Fibroblast of skin of right quadriceps (primary cell): ENCODE measurements at regions not wholly inside any gene's neighbourhood (a gene's known extent, or its start where the extent isn't known, plus 50 kb on each side); places are given as distances from the start of the nearest gene placed in this dataset.
"Not testable (repeated sequence)": the region's sequence is repeated elsewhere in the genome, so short reads cannot be mapped to it uniquely, and the experiment has no call there.

Experiments
- DNase-seq: peaks from one replicate; pipeline ENCODE4 v3.0.0-alpha.2; 2013

DNA sequence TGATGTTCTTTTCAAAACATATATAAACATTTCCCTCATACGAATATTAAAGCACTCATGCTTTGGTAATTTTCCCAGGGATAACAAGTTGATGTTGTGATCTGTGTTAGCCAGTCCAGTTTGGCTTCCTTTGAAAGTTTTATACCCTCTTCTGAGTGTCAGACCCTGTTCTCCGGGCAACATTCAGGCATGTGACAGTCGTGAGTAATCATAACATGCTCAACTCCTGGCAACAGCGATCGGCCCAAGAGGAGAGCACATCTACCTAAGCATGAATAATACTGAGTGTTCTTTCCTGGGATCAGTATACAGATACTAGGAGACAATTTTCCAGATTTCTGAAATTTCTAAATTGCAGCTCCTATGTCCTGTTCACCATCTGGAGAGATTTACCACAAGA lies 1086.4 kb downstream of the CDH8 start:
- DNase-seq = no peak

DNA sequence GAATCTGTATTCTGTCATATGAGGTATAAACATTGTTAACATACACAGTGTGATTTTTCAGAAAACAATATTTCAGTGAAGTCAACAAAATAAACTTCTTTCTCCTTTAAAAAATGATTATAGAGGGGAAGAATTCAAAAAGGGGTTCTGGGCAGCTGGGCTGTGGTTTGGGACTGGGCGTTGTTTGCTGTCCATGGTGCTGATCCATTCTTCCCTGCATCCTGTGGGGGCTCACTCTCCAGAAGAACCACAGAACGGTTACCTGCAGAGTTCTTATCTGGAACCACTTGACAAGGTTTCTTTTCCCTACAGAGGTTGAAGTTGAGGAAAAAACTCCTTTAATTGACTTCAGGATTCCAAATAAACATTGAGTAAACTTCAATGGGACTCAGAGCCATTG lies 1091.0 kb downstream of the CDH8 start:
- peak; percentile 4 for DNase-seq

GRCh38 chr16:60936189-60936588 lies 1100.0 kb downstream of the CDH8 start:
- not testable (repeated sequence) for DNase-seq

- no peak for DNase-seq
Observed at GRCh38 chr16:60932600-60932999, 1103.6 kb downstream of the CDH8 start.

- DNase-seq = no peak
Observed at GRCh38 chr16:60930291-60930690, 1105.9 kb downstream of the CDH8 start.

GRCh38 chr16:60922920-60923319 lies 1113.3 kb downstream of the CDH8 start:
- DNase-seq = no peak

GRCh38 chr16:60914334-60914733 lies 1121.9 kb downstream of the CDH8 start:
- no peak for DNase-seq

DNA sequence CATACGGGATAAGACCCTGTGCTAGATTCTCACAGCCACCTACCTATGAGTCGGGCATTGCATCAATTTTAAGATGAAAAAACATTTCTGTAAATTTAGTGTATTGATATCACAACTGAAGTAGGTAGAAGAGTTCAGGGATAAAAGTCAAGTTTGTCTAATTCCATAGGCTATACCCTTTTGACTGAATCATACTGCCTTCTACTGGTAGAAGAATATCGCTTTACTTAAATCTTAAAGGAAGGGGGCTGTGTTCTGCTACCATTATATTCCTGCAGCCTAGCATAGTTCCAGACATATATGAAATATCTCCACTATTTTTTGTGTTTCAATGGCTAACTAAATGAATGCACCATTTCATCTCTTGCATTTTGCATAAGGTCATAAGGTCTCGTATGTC lies 1128.6 kb downstream of the CDH8 start:
- peak; percentile 1 for DNase-seq

GRCh38 chr16:60905811-60906210 lies 1130.4 kb downstream of the CDH8 start:
- DNase-seq = peak; percentile 84

GRCh38 chr16:60902114-60902513 lies 1134.1 kb downstream of the CDH8 start:
- no peak for DNase-seq

DNA sequence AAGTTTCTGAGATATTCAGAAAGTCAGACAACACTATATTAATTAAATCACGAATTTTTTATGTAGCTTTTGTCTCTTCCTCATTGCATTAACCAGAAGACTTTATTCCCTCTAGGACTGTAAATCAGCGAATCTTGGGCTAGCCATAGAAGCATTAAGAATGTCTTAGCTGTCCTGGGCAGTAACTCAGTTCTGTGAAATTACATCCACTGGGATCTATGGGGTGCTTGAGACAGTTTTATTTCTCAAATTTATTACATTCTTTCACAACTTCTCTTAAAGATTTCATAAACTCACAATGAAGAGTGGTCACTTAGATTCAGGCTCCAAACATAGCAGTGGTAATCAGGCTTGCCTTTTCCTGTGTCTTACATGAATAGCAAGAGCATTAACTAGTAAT lies 1153.4 kb downstream of the CDH8 start:
- peak; percentile 60 for DNase-seq

DNA sequence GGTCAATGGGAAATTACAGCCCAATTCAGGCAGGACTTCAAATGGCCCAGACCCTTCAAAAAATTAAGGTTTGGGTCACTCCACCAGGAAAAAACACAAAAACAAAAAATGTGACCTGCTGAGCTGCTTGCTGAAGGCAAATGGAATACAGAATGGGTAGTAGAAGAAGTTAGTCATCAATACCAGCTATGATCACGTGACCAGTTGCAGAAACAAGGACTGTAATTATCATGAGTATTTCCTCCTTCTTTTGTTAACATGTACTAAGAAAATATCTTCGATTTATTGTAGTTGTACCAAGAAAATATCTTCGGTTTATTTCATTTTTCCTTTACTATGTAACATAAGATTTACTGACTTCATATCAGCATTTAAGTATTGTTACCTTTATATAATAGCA lies 1183.6 kb downstream of the CDH8 start:
- DNase-seq = no peak

GRCh38 chr16:60821661-60822060 lies 1214.6 kb downstream of the CDH8 start:
- DNase-seq = peak; percentile 51

DNA sequence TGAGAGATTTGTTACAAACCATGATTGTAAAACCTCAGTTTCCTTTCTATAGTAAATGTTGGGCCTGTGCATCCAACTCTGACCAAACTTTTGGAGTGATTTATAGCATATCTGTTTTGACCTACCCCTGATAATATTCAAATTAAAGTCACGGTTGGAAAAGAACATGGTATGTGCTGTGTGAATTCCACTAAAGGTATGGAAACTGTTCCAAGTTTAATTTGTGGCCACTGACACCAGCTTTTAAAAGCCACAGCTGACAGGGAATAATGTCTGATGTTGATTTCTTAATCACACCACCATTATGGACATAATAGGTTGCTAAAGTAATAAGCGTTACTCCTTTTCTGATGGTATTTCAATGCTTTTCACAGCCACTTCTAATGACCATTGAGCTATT lies 1215.9 kb downstream of the CDH8 start:
- DNase-seq = peak; percentile 43

DNA sequence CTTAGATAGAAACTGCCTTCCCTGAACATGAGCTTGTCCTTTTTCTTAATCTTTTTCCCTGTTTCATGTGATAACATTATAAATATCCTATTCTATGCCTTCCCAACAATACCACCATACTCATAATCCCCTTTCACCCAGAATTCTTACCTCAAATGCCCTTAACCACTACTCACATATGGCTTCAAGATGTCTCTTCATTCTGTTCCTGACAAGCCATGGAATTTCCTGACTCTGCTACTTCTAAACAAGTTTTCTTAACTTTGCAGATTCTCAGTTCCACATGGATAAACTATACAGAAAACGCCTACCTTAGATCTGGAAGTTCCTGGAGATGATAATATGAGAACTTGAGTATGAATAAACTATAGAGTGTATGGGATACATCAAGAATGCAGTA lies 1217.8 kb downstream of the CDH8 start:
- DNase-seq = peak; percentile 72

DNA sequence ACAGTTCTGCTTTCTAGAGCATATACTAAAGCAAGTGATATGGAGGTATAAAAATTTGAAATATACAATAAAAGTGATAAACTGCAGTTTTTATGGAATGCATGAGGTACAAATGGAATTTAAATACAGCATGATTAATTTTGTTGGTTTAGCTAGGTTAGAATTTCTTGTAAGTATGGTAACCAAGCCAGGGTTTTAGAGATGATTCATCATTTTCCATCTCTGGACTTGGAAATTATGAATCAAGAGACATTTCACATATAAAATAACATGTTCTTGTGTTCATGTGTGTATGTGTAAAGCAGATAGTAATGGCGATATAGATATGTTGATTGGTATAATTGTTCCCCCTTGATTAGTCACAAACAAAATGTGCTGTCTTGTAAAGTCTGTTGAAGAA lies 1219.8 kb downstream of the CDH8 start:
- DNase-seq = peak; percentile 62

GRCh38 chr16:60815865-60816264 lies 1220.4 kb downstream of the CDH8 start:
- no peak for DNase-seq

DNA sequence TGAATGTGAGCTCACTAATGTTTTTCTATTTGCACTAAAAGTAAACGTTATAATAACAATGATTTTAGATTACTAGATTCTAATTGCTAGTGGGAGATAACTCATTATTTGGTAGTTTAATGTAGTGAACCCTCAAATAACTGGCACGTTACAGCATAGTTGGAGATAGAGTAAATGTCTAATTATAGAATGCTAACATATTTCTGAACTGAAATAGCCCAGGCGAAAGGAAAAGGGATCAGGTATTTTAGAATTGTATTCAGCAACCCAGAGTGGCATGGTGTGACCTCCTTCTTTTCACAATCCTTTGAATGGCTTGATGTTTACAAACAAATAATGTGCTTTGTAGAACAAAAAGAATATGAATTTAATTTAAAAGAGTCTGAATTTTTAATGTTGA lies 1221.2 kb downstream of the CDH8 start:
- DNase-seq = no peak

- peak; percentile 58 for DNase-seq
Observed at GRCh38 chr16:60811657-60812056, 1224.6 kb downstream of the CDH8 start.

DNA sequence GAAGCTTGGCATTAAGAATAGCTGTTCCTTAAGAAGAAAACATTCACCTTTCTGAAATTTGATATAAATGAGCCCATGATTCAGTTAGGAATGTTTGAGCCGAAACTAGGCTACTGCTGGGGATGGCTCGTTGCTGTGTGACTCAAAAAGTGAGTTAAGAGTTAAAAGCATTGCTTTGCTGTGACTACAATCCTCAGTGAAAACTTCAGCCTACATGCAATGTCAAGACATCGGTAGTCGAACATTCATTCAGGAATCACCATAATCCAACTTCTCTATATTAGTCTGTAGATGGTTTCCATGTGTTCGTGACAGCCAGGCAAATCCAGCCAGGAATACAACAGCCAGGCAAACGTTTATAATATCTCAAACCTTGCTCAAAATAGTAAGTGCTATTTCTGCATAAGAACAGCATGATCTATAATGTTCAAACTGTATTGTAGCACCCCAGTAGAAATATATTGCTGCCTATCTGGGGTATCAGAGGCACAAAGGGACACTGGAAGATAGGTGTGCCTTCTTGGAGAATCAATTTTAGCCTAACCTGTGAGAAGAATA lies 1225.1 kb downstream of the CDH8 start:
- peak; percentile 82 for DNase-seq

DNA sequence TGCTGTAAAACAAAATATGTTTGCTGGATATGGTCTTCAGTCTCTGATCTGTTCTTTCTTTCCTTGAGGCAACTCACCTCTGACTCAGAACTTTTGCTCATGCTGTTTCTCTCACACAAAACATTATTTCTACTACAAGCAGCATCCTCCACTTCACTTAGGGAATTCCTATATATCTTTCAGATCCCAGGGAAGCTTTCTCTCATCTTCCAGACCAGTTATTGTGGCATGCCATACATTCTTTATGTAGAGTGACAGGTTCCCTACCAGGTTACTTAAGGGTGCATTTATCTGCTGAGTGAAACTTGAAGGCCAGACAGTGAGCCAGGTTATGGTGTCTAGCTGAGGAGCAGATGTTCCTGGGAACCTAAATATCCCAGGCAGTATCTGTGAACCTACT lies 1226.0 kb downstream of the CDH8 start:
- DNase-seq = peak; percentile 44

GRCh38 chr16:60792437-60792836 lies 1243.8 kb downstream of the CDH8 start:
- DNase-seq = no peak

DNA sequence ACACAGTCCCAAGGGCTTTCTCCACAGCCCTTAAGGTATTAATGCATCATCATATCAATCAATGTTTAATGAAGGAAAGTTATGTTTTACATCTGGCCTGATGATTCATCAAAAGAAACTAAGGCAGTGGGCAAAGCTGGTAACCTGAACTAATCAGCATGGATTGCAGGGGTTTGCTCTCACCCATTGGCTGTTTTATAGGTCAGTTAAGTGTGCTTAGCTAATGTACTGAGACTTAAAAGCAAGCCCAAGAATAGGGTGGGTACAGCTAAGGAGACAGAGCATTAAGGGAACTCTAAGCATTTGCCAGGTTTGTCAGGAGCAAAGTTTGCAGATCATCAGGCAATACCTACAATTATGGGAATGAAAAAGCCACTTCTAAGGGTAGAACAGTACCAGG lies 1247.6 kb downstream of the CDH8 start:
- DNase-seq = peak; percentile 15

DNA sequence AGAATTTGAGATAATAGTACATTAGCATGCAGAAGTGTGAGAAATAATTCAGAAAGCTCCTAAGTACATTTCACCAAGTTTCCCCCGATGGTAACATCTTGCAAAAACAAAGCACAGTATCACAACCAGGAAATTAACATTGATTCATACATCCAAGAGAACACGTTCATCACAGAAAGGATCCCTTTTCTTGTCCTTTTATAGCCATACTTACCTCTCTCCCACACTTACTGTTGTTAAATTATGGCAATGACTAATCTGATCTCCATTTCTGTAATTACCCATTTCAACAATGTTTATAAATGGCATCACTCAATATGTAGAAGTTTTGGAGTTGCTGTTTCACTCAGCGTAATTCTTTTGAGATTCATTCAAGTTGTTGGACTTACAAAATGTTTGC lies 1260.0 kb downstream of the CDH8 start:
- peak; percentile 87 for DNase-seq

GRCh38 chr16:60771138-60771537 lies 1265.1 kb downstream of the CDH8 start:
- DNase-seq = no peak

DNA sequence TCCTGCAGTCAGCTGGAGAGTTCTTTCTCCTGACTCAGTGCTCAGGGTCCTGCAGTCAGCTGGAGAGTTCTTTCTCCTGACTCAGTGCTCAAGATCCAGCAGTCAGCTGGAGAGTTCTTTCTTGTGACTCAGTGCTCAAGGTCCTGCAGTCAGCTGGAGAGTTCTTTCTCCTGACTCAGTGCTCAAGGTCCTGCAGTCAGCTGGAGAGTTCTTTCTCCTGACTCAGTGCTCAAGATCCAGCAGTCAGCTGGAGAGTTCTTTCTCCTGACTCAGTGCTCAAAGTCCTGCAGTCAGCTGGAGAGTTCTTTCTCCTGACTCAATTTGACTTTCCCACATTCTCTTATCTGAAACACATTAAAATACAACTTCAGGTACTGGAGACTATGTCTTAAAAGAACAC lies 1265.9 kb downstream of the CDH8 start:
- peak; percentile 61 for DNase-seq
